ENCODE measurements at regions not wholly inside any gene's neighbourhood (a gene's known extent, or its start where the extent isn't known, plus 50 kb on each side); places are given as distances from the start of the nearest gene placed in this dataset.

- Histone ChIP-seq H3K4me1 (ENCODE audit: control insufficient read depth in 1 of 2, insufficient read depth in 2 of 2, low read length in 2 of 2) (peaks cover 0 to 9% of the 10 kb centered on the region in 2 donors), H3K9me3 (ENCODE audit: control insufficient read depth in 1 of 2, low read length in 2 of 2) (peaks cover 0 to 4% of the 10 kb centered on the region in 2 donors), H3K27ac (ENCODE audit: low read length) (no peak overlapping the region), H3K4me3 (ENCODE audit: low read depth in 1 of 2, low read length in 2 of 2) (no peak overlapping the region), H3K36me3 (ENCODE audit: control insufficient read depth in 1 of 2, insufficient read depth in 2 of 2, low read length in 2 of 2) (no peaks in the 10 kb centered on the region), H3K27me3 (ENCODE audit: low read depth, low read length) (no peaks in the 10 kb centered on the region)
Observed at GRCh38 chr22:47448231-47449223, 686.1 kb downstream of the TBC1D22A start.

GRCh38 chr22:47446821-47447810 lies 684.7 kb downstream of the TBC1D22A start:
- H3K4me3 ChIP-seq (ENCODE audit: low read depth in 1 of 2, low read length in 2 of 2): no peak overlapping the region
- no peak overlapping the region for H3K27ac ChIP-seq (ENCODE audit: low read length)
- H3K36me3 ChIP-seq (ENCODE audit: control insufficient read depth in 1 of 2, insufficient read depth in 2 of 2, low read length in 2 of 2): no peaks in the 10 kb centered on the region
- H3K4me1 ChIP-seq (ENCODE audit: control insufficient read depth in 1 of 2, insufficient read depth in 2 of 2, low read length in 2 of 2): peaks cover 0 to 9% of the 10 kb centered on the region in 2 donors
- H3K9me3 ChIP-seq (ENCODE audit: control insufficient read depth in 1 of 2, low read length in 2 of 2): peaks cover 0 to 1% of the 10 kb centered on the region in 2 donors
- no peaks in the 10 kb centered on the region for H3K27me3 ChIP-seq (ENCODE audit: low read depth, low read length)

- Histone ChIP-seq H3K27me3 (ENCODE audit: low read depth, low read length) (no peaks in the 10 kb centered on the region), H3K27ac (ENCODE audit: low read length) (no peak overlapping the region), H3K36me3 (ENCODE audit: control insufficient read depth in 1 of 2, insufficient read depth in 2 of 2, low read length in 2 of 2) (no peaks in the 10 kb centered on the region), H3K4me1 (ENCODE audit: control insufficient read depth in 1 of 2, insufficient read depth in 2 of 2, low read length in 2 of 2) (peaks cover 0 to 9% of the 10 kb centered on the region in 2 donors), H3K4me3 (ENCODE audit: low read depth in 1 of 2, low read length in 2 of 2) (no peak overlapping the region), H3K9me3 (ENCODE audit: control insufficient read depth in 1 of 2, low read length in 2 of 2) (peaks cover 0 to 4% of the 10 kb centered on the region in 2 donors)
Observed at GRCh38 chr22:47446331-47446730, 683.9 kb downstream of the TBC1D22A start.

- Histone ChIP-seq H3K4me1 (ENCODE audit: control insufficient read depth in 1 of 2, insufficient read depth in 2 of 2, low read length in 2 of 2) (peaks cover 0 to 5% of the 10 kb centered on the region in 2 donors), H3K36me3 (ENCODE audit: control insufficient read depth in 1 of 2, insufficient read depth in 2 of 2, low read length in 2 of 2) (no peaks in the 10 kb centered on the region), H3K27ac (ENCODE audit: low read length) (no peak overlapping the region), H3K27me3 (ENCODE audit: low read depth, low read length) (no peaks in the 10 kb centered on the region), H3K9me3 (ENCODE audit: control insufficient read depth in 1 of 2, low read length in 2 of 2) (peaks cover 0 to 4% of the 10 kb centered on the region in 2 donors), H3K4me3 (ENCODE audit: low read depth in 1 of 2, low read length in 2 of 2) (no peak overlapping the region)
Observed at GRCh38 chr22:47445716-47446290, 683.4 kb downstream of the TBC1D22A start.

- H3K4me3 ChIP-seq (ENCODE audit: low read depth in 1 of 2, low read length in 2 of 2): no peak overlapping the region
- no peak overlapping the region for H3K27ac ChIP-seq (ENCODE audit: low read length)
- no peaks in the 10 kb centered on the region for H3K27me3 ChIP-seq (ENCODE audit: low read depth, low read length)
- peaks cover 0 to 4% of the 10 kb centered on the region in 2 donors for H3K9me3 ChIP-seq (ENCODE audit: control insufficient read depth in 1 of 2, low read length in 2 of 2)
- no peaks in the 10 kb centered on the region for H3K4me1 ChIP-seq (ENCODE audit: control insufficient read depth in 1 of 2, insufficient read depth in 2 of 2, low read length in 2 of 2)
- H3K36me3 ChIP-seq (ENCODE audit: control insufficient read depth in 1 of 2, insufficient read depth in 2 of 2, low read length in 2 of 2): no peaks in the 10 kb centered on the region
Observed at GRCh38 chr22:47445212-47445611, 682.8 kb downstream of the TBC1D22A start.

- Histone ChIP-seq H3K4me3 (ENCODE audit: low read depth in 1 of 2, low read length in 2 of 2) (no peak overlapping the region), H3K27me3 (ENCODE audit: low read depth, low read length) (no peaks in the 10 kb centered on the region), H3K36me3 (ENCODE audit: control insufficient read depth in 1 of 2, insufficient read depth in 2 of 2, low read length in 2 of 2) (no peaks in the 10 kb centered on the region)
Observed at GRCh38 chr22:47444746-47445065, 682.3 kb downstream of the TBC1D22A start.

GRCh38 chr22:47443836-47444745 lies 681.6 kb downstream of the TBC1D22A start:
- H3K27me3 ChIP-seq (ENCODE audit: low read depth, low read length): no peaks in the 10 kb centered on the region
- peaks cover 0 to 4% of the 10 kb centered on the region in 2 donors for H3K9me3 ChIP-seq (ENCODE audit: control insufficient read depth in 1 of 2, low read length in 2 of 2)
- H3K4me3 ChIP-seq (ENCODE audit: low read depth in 1 of 2, low read length in 2 of 2): no peak overlapping the region
- H3K4me1 ChIP-seq (ENCODE audit: control insufficient read depth in 1 of 2, insufficient read depth in 2 of 2, low read length in 2 of 2): no peaks in the 10 kb centered on the region
- H3K36me3 ChIP-seq (ENCODE audit: control insufficient read depth in 1 of 2, insufficient read depth in 2 of 2, low read length in 2 of 2): no peaks in the 10 kb centered on the region
- no peak overlapping the region for H3K27ac ChIP-seq (ENCODE audit: low read length)

More at GRCh38 chr22:47444746-47445065, 682.3 kb downstream of the TBC1D22A start:
- Histone ChIP-seq H3K27ac (ENCODE audit: low read length) (no peak overlapping the region), H3K4me1 (ENCODE audit: control insufficient read depth in 1 of 2, insufficient read depth in 2 of 2, low read length in 2 of 2) (no peaks in the 10 kb centered on the region), H3K9me3 (ENCODE audit: control insufficient read depth in 1 of 2, low read length in 2 of 2) (peaks cover 0 to 4% of the 10 kb centered on the region in 2 donors)

- no peaks in the 10 kb centered on the region for H3K4me1 ChIP-seq (ENCODE audit: control insufficient read depth in 1 of 2, insufficient read depth in 2 of 2, low read length in 2 of 2)
- no peaks in the 10 kb centered on the region for H3K36me3 ChIP-seq (ENCODE audit: control insufficient read depth in 1 of 2, insufficient read depth in 2 of 2, low read length in 2 of 2)
- no peaks in the 10 kb centered on the region for H3K27me3 ChIP-seq (ENCODE audit: low read depth, low read length)
- H3K27ac ChIP-seq (ENCODE audit: low read length): no peak overlapping the region
- no peak overlapping the region for H3K4me3 ChIP-seq (ENCODE audit: low read depth in 1 of 2, low read length in 2 of 2)
- H3K9me3 ChIP-seq (ENCODE audit: control insufficient read depth in 1 of 2, low read length in 2 of 2): peaks cover 0 to 5% of the 10 kb centered on the region in 2 donors
Observed at GRCh38 chr22:47442821-47443220, 680.4 kb downstream of the TBC1D22A start.

- Histone ChIP-seq H3K27me3 (ENCODE audit: low read depth, low read length) (no peaks in the 10 kb centered on the region), H3K27ac (ENCODE audit: low read length) (no peak overlapping the region), H3K4me3 (ENCODE audit: low read depth in 1 of 2, low read length in 2 of 2) (no peak overlapping the region), H3K9me3 (ENCODE audit: control insufficient read depth in 1 of 2, low read length in 2 of 2) (peaks cover 0 to 18% of the 10 kb centered on the region in 2 donors), H3K4me1 (ENCODE audit: control insufficient read depth in 1 of 2, insufficient read depth in 2 of 2, low read length in 2 of 2) (no peaks in the 10 kb centered on the region), H3K36me3 (ENCODE audit: control insufficient read depth in 1 of 2, insufficient read depth in 2 of 2, low read length in 2 of 2) (no peaks in the 10 kb centered on the region)
Observed at GRCh38 chr22:47439643-47440265, 677.3 kb downstream of the TBC1D22A start.

GRCh38 chr22:47437636-47438035 lies 675.2 kb downstream of the TBC1D22A start:
- H3K9me3 ChIP-seq (ENCODE audit: control insufficient read depth in 1 of 2, low read length in 2 of 2): peaks cover 0 to 27% of the 10 kb centered on the region in 2 donors
- H3K36me3 ChIP-seq (ENCODE audit: control insufficient read depth in 1 of 2, insufficient read depth in 2 of 2, low read length in 2 of 2): no peaks in the 10 kb centered on the region
- no peaks in the 10 kb centered on the region for H3K27me3 ChIP-seq (ENCODE audit: low read depth, low read length)
- H3K27ac ChIP-seq (ENCODE audit: low read length): no peak overlapping the region
- no peaks in the 10 kb centered on the region for H3K4me1 ChIP-seq (ENCODE audit: control insufficient read depth in 1 of 2, insufficient read depth in 2 of 2, low read length in 2 of 2)
- H3K4me3 ChIP-seq (ENCODE audit: low read depth in 1 of 2, low read length in 2 of 2): no peak overlapping the region

All from muscle layer of duodenum (tissue), 2 donors.